ENCODE measurements at regions not wholly inside any gene's neighbourhood (a gene's known extent, or its start where the extent isn't known, plus 50 kb on each side); places are given as distances from the start of the nearest gene placed in this dataset.
"Not testable (repeated sequence)": the region's sequence is repeated elsewhere in the genome, so short reads cannot be mapped to it uniquely, and the experiment has no call there.

- no peak for TF ChIP-seq CTCF (IDR thresholded peaks at IDR 0.05; ENCODE audit: low read depth, low read length)
- DNase-seq (ENCODE audit: extremely low read depth, low read depth) = no peak
Measured at GRCh38 chr7:106560482-106560881, 100.5 kb downstream of the CCDC71L start.

- not testable (repeated sequence) for DNase-seq (ENCODE audit: extremely low read depth, low read depth)
Measured at GRCh38 chr7:106556244-106556643, 104.7 kb downstream of the CCDC71L start.

- DNase-seq (ENCODE audit: extremely low read depth, low read depth) = not testable (repeated sequence)
Measured at GRCh38 chr7:106554623-106555022, 106.3 kb downstream of the CCDC71L start.

- no peak for TF ChIP-seq CTCF (IDR thresholded peaks at IDR 0.05; ENCODE audit: low read depth, low read length)
- DNase-seq (ENCODE audit: extremely low read depth, low read depth) = no peak
Measured at GRCh38 chr7:106553446-106553836, 107.5 kb downstream of the CCDC71L start.

- DNase-seq (ENCODE audit: extremely low read depth, low read depth) = no peak
Measured at GRCh38 chr7:106552645-106553445, 108.1 kb downstream of the CCDC71L start.

DNA sequence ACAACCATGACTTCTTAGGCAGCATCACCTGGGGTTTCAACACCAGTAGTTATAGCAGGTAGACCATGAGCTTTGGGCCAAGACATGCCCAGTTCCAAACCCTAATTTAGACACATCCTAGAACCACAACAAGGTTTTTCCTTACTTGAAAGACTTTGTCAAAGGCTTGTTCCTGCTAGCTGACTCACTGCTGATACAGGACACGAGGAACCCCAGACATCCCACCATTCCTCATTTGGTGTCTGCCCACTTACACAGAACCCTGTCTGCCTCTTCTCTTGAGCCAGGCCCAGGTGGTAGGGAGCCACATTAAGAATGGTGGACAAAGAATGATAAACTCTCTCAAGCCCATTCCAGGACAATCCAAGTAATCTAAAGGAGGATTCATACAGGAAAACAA lies 109.0 kb downstream of the CCDC71L start:
- no peak for DNase-seq (ENCODE audit: extremely low read depth, low read depth)
- TF ChIP-seq CTCF (IDR thresholded peaks at IDR 0.05; ENCODE audit: low read depth, low read length) = no peak

More at GRCh38 chr7:106552645-106553445, 108.1 kb downstream of the CCDC71L start:
- TF ChIP-seq CTCF (IDR thresholded peaks at IDR 0.05; ENCODE audit: low read depth, low read length) = no peak

- no peak for DNase-seq (ENCODE audit: extremely low read depth, low read depth)
- no peak for TF ChIP-seq CTCF (IDR thresholded peaks at IDR 0.05; ENCODE audit: low read depth, low read length)
Measured at GRCh38 chr7:106548491-106548890, 112.5 kb downstream of the CCDC71L start.

DNA sequence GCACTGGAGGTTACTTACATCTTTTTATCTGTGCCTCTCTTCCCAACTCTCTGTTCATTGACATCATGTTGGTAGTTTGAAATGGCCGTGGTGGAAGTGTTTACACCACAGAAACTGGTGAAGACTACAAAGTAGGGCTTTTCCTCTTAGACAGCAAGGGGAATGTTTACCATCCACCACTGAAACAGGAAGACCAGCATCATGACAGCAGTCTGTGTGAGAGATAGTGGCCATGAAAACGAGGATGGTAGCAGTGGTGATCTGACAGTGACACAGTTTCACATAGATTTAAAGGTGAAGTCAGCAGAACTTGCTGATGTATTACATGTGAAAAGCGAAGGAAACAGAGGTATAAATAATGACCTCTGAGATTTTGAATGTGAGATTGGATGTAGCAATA lies 115.7 kb downstream of the CCDC71L start:
- no peak for TF ChIP-seq CTCF (IDR thresholded peaks at IDR 0.05; ENCODE audit: low read depth, low read length)
- no peak for DNase-seq (ENCODE audit: extremely low read depth, low read depth)

Data from AG09319 (cell line).